ENCODE measurements at regions not wholly inside any gene's neighbourhood (a gene's known extent, or its start where the extent isn't known, plus 50 kb on each side); places are given as distances from the start of the nearest gene placed in this dataset.

GRCh38 chr6:92507552-92507951, 911.8 kb downstream of the EPHA7 start:
- POLR2A ChIA-PET, result no interaction called here
- H3K27me3 Mint-ChIP-seq, result no peaks in the 10 kb centered on the region

GRCh38 chr6:92504509-92504908, 914.9 kb downstream of the EPHA7 start:
- H3K27ac Mint-ChIP-seq, result no peak overlapping the region
- H3K36me3 Mint-ChIP-seq (ENCODE audit: low read depth), result no peaks in the 10 kb centered on the region
- ChIA-PET CTCF (no interaction called here), POLR2A (no interaction called here)
- no peak for DNase-seq
- H3K27me3 Mint-ChIP-seq, result no peaks in the 10 kb centered on the region
- H3K4me1 Mint-ChIP-seq, result no peaks in the 10 kb centered on the region
- peaks cover 3% of the 10 kb centered on the region for H3K9me3 Mint-ChIP-seq
- no peak overlapping the region for H3K4me3 Mint-ChIP-seq

More at GRCh38 chr6:92507552-92507951, 911.8 kb downstream of the EPHA7 start:
- Mint-ChIP-seq H3K4me3 (no peak overlapping the region), H3K4me1 (no peaks in the 10 kb centered on the region), H3K27ac (no peak overlapping the region), H3K36me3 (ENCODE audit: low read depth) (no peaks in the 10 kb centered on the region), H3K9me3 (peaks cover 12% of the 10 kb centered on the region)
- no peak for DNase-seq
- CTCF ChIA-PET, result interaction anchor here (0.6 kb wide), 1 partner anchor 283 kb away, joined by 3 read pairs; no protein-coding TSS in a partner anchor

- ChIA-PET POLR2A (no interaction called here), CTCF (no interaction called here)
- no peaks in the 10 kb centered on the region for H3K36me3 Mint-ChIP-seq (ENCODE audit: low read depth)
- H3K27me3 Mint-ChIP-seq, result no peaks in the 10 kb centered on the region
- no peaks in the 10 kb centered on the region for H3K9me3 Mint-ChIP-seq
- H3K4me1 Mint-ChIP-seq, result no peaks in the 10 kb centered on the region
- H3K27ac Mint-ChIP-seq, result no peak overlapping the region
- no peak for DNase-seq
- H3K4me3 Mint-ChIP-seq, result no peak overlapping the region
These were observed 922.1 kb downstream of the EPHA7 start for GRCh38 chr6:92497281-92497680.

- ChIA-PET POLR2A (no interaction called here), CTCF (no interaction called here)
- Mint-ChIP-seq H3K27me3 (no peaks in the 10 kb centered on the region), H3K4me1 (no peaks in the 10 kb centered on the region), H3K9me3 (no peaks in the 10 kb centered on the region), H3K36me3 (ENCODE audit: low read depth) (no peaks in the 10 kb centered on the region), H3K27ac (no peak overlapping the region), H3K4me3 (no peak overlapping the region)
- no peak for DNase-seq
These were observed 922.8 kb downstream of the EPHA7 start for GRCh38 chr6:92496527-92496926.

- no peaks in the 10 kb centered on the region for H3K9me3 Mint-ChIP-seq
- H3K4me1 Mint-ChIP-seq, result no peaks in the 10 kb centered on the region
- H3K36me3 Mint-ChIP-seq (ENCODE audit: low read depth), result no peaks in the 10 kb centered on the region
- no peak overlapping the region for H3K27ac Mint-ChIP-seq
- H3K4me3 Mint-ChIP-seq, result no peak overlapping the region
- ChIA-PET CTCF (no interaction called here), POLR2A (no interaction called here)
- H3K27me3 Mint-ChIP-seq, result no peaks in the 10 kb centered on the region
- DNase-seq, result no peak
These were observed 924.1 kb downstream of the EPHA7 start for GRCh38 chr6:92495242-92495641.

- H3K4me1 Mint-ChIP-seq, result no peaks in the 10 kb centered on the region
- H3K36me3 Mint-ChIP-seq (ENCODE audit: low read depth), result no peaks in the 10 kb centered on the region
- H3K27me3 Mint-ChIP-seq, result no peaks in the 10 kb centered on the region
- no peak overlapping the region for H3K27ac Mint-ChIP-seq
- ChIA-PET POLR2A (no interaction called here), CTCF (no interaction called here)
- peaks cover 4% of the 10 kb centered on the region for H3K9me3 Mint-ChIP-seq
- DNase-seq, result no peak
- no peak overlapping the region for H3K4me3 Mint-ChIP-seq
These were observed 933.9 kb downstream of the EPHA7 start for GRCh38 chr6:92485487-92485886.

- no peak overlapping the region for H3K27ac Mint-ChIP-seq
- no peak for DNase-seq
- ChIA-PET POLR2A (no interaction called here), CTCF (no interaction called here)
- no peak overlapping the region for H3K4me3 Mint-ChIP-seq
- peaks cover 2% of the 10 kb centered on the region for H3K9me3 Mint-ChIP-seq
- no peaks in the 10 kb centered on the region for H3K27me3 Mint-ChIP-seq
- H3K36me3 Mint-ChIP-seq (ENCODE audit: low read depth), result no peaks in the 10 kb centered on the region
- H3K4me1 Mint-ChIP-seq, result no peaks in the 10 kb centered on the region
These were observed 939.5 kb downstream of the EPHA7 start for GRCh38 chr6:92479831-92480230.

GRCh38 chr6:92473056-92473455, 946.3 kb downstream of the EPHA7 start:
- H3K27me3 Mint-ChIP-seq, result no peaks in the 10 kb centered on the region
- H3K9me3 Mint-ChIP-seq, result peaks cover 7% of the 10 kb centered on the region
- POLR2A ChIA-PET, result no interaction called here
- H3K27ac Mint-ChIP-seq, result no peak overlapping the region
- CTCF ChIA-PET, result no interaction called here
- H3K4me1 Mint-ChIP-seq, result no peaks in the 10 kb centered on the region
- no peak for DNase-seq
- H3K4me3 Mint-ChIP-seq, result no peak overlapping the region
- H3K36me3 Mint-ChIP-seq (ENCODE audit: low read depth), result no peaks in the 10 kb centered on the region

GRCh38 chr6:92469186-92469828, 950.1 kb downstream of the EPHA7 start:
- H3K4me3 Mint-ChIP-seq, result no peak overlapping the region
- CTCF ChIA-PET, result interaction anchor here (0.9 kb wide), 1 partner anchor 9 kb away, joined by 3 read pairs; no protein-coding TSS in a partner anchor
- no peak overlapping the region for H3K27ac Mint-ChIP-seq

GRCh38 chr6:92468066-92468465, 951.3 kb downstream of the EPHA7 start:
- Mint-ChIP-seq H3K4me3 (no peak overlapping the region), H3K27me3 (no peaks in the 10 kb centered on the region), H3K27ac (no peak overlapping the region), H3K36me3 (ENCODE audit: low read depth) (no peaks in the 10 kb centered on the region), H3K9me3 (peaks cover 10% of the 10 kb centered on the region), H3K4me1 (no peaks in the 10 kb centered on the region)
- ChIA-PET CTCF (no interaction called here), POLR2A (no interaction called here)
- no peak for DNase-seq

More at GRCh38 chr6:92469186-92469828, 950.1 kb downstream of the EPHA7 start:
- Mint-ChIP-seq H3K9me3 (peaks cover 10% of the 10 kb centered on the region), H3K36me3 (ENCODE audit: low read depth) (no peaks in the 10 kb centered on the region), H3K4me1 (no peaks in the 10 kb centered on the region), H3K27me3 (no peaks in the 10 kb centered on the region)
- DNase-seq, result no peak
- POLR2A ChIA-PET, result no interaction called here

- no peak overlapping the region for H3K27ac Mint-ChIP-seq
- ChIA-PET CTCF (interaction anchor here (1.1 kb wide), 1 partner anchor 10 kb away, joined by 3 read pairs; no protein-coding TSS in a partner anchor), POLR2A (no interaction called here)
- no peak for DNase-seq
- H3K4me1 Mint-ChIP-seq, result no peaks in the 10 kb centered on the region
- H3K9me3 Mint-ChIP-seq, result no peaks in the 10 kb centered on the region
- no peaks in the 10 kb centered on the region for H3K36me3 Mint-ChIP-seq (ENCODE audit: low read depth)
- H3K4me3 Mint-ChIP-seq, result no peak overlapping the region
- H3K27me3 Mint-ChIP-seq, result no peaks in the 10 kb centered on the region
These were observed 959.2 kb downstream of the EPHA7 start for GRCh38 chr6:92460133-92460532.

- H3K36me3 Mint-ChIP-seq (ENCODE audit: low read depth), result no peaks in the 10 kb centered on the region
- CTCF ChIA-PET, result no interaction called here
- no peak overlapping the region for H3K27ac Mint-ChIP-seq
- H3K4me1 Mint-ChIP-seq, result no peaks in the 10 kb centered on the region
- H3K9me3 Mint-ChIP-seq, result no peaks in the 10 kb centered on the region
- H3K27me3 Mint-ChIP-seq, result no peaks in the 10 kb centered on the region
- POLR2A ChIA-PET, result no interaction called here
- DNase-seq, result no peak
- no peak overlapping the region for H3K4me3 Mint-ChIP-seq
These were observed 959.8 kb downstream of the EPHA7 start for GRCh38 chr6:92459606-92460005.

- no peaks in the 10 kb centered on the region for H3K4me1 Mint-ChIP-seq
- H3K27me3 Mint-ChIP-seq, result no peaks in the 10 kb centered on the region
- H3K9me3 Mint-ChIP-seq, result peaks cover 4% of the 10 kb centered on the region
- H3K4me3 Mint-ChIP-seq, result no peak overlapping the region
- ChIA-PET POLR2A (no interaction called here), CTCF (no interaction called here)
- no peak for DNase-seq
- H3K36me3 Mint-ChIP-seq (ENCODE audit: low read depth), result no peaks in the 10 kb centered on the region
- no peak overlapping the region for H3K27ac Mint-ChIP-seq
These were observed 973.3 kb downstream of the EPHA7 start for GRCh38 chr6:92446052-92446451.

- Mint-ChIP-seq H3K36me3 (ENCODE audit: low read depth) (no peaks in the 10 kb centered on the region), H3K27me3 (no peaks in the 10 kb centered on the region), H3K4me1 (no peaks in the 10 kb centered on the region), H3K4me3 (no peak overlapping the region), H3K27ac (no peak overlapping the region), H3K9me3 (no peaks in the 10 kb centered on the region)
- DNase-seq, result no peak
- CTCF ChIA-PET, result no interaction called here
- POLR2A ChIA-PET, result no interaction called here
These were observed 985.4 kb downstream of the EPHA7 start for GRCh38 chr6:92433911-92434310.
